ENCODE measurements at regions not wholly inside any gene's neighbourhood (a gene's known extent, or its start where the extent isn't known, plus 50 kb on each side); places are given as distances from the start of the nearest gene placed in this dataset.

DNA sequence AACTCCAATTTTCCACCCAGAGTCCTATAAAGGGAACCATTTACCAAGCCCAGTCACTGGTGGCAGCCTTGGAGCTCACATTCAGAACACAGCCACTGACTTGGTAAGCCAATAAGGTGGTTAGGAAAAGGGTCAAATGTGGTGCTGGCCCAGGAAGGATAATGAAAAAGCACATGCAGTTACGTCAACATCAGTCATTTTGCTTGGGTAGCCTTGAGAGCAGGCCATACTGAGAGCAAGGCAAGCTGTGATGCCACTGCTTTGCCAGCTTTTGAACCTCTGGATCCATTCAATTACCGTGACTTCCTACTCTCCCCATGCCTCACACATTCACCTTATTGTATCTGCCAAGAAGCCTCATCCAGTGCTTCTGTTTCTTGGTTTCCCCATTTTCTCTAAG, 253.6 kb downstream of the OPA1 start:
- intact Hi-C loops (cut with micrococcal nuclease; ENCODE audit: unreplicated experiment) = no loop called here
- H3K27ac Mint-ChIP-seq (ENCODE audit: unreplicated experiment) = peak overlapping the region; percentile 18
- peaks cover 28% of the 10 kb centered on the region for H3K36me3 Mint-ChIP-seq (ENCODE audit: insufficient read depth, unreplicated experiment)
- no TSS peak for BruUV-seq (replicated peaks)
- no peak overlapping the region for H3K4me3 Mint-ChIP-seq (ENCODE audit: low read depth, unreplicated experiment)
- peaks cover 3% of the 10 kb centered on the region for H3K9me3 Mint-ChIP-seq (ENCODE audit: low read depth, unreplicated experiment)
- CTCF ChIA-PET = interaction anchor here (1.2 to 3.6 kb wide), 3 partner anchors 25 to 288 kb away, joined by 3 to 28 read pairs (median 3); no protein-coding TSS in a partner anchor
- no peaks in the 10 kb centered on the region for H3K27me3 Mint-ChIP-seq (ENCODE audit: unreplicated experiment)
- DNase-seq = no peak
- H3K4me1 Mint-ChIP-seq (ENCODE audit: low read depth, unreplicated experiment) = peaks cover 77% of the 10 kb centered on the region
- TF ChIP-seq, protein P1, sequence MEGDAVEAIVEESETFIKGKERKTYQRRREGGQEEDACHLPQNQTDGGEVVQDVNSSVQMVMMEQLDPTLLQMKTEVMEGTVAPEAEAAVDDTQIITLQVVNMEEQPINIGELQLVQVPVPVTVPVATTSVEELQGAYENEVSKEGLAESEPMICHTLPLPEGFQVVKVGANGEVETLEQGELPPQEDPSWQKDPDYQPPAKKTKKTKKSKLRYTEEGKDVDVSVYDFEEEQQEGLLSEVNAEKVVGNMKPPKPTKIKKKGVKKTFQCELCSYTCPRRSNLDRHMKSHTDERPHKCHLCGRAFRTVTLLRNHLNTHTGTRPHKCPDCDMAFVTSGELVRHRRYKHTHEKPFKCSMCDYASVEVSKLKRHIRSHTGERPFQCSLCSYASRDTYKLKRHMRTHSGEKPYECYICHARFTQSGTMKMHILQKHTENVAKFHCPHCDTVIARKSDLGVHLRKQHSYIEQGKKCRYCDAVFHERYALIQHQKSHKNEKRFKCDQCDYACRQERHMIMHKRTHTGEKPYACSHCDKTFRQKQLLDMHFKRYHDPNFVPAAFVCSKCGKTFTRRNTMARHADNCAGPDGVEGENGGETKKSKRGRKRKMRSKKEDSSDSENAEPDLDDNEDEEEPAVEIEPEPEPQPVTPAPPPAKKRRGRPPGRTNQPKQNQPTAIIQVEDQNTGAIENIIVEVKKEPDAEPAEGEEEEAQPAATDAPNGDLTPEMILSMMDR (IDR thresholded peaks at IDR 0.05; ENCODE audit: unreplicated experiment) = no peak

DNA sequence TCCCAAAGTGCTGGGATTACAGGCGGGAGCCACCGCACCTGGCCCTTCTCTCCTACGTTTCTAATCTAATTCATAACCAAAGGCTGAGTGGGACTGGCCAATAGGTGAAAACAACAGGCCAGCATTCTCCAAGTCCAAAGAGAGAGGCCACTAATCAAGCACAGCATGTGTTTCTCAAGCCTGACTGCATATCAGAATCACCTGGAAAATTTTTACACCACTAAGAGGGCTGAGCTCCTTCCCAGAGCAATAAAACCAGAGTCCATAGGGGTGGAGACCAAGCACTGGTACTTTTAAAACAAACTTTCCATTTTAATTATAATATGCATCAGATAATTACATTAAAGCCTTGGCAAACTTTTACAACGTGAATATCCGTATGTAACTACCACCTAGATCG, 254.4 kb downstream of the OPA1 start:
- Mint-ChIP-seq H3K9me3 (ENCODE audit: low read depth, unreplicated experiment) (peaks cover 3% of the 10 kb centered on the region), H3K4me3 (ENCODE audit: low read depth, unreplicated experiment) (no peak overlapping the region), H3K27me3 (ENCODE audit: unreplicated experiment) (no peaks in the 10 kb centered on the region), H3K4me1 (ENCODE audit: low read depth, unreplicated experiment) (peaks cover 77% of the 10 kb centered on the region), H3K36me3 (ENCODE audit: insufficient read depth, unreplicated experiment) (peaks cover 22% of the 10 kb centered on the region), H3K27ac (ENCODE audit: unreplicated experiment) (peak overlapping the region; percentile 2)
- DNase-seq = no peak
- intact Hi-C loops (cut with micrococcal nuclease; ENCODE audit: unreplicated experiment) = no loop called here
- TF ChIP-seq, protein P1 (IDR thresholded peaks at IDR 0.05; ENCODE audit: unreplicated experiment) = no peak
- no TSS peak for BruUV-seq (replicated peaks)
- CTCF ChIA-PET = interaction anchor here (0.6 to 1.2 kb wide), 4 partner anchors 14 to 708 kb away, joined by 3 to 5 read pairs (median 4); no protein-coding TSS in a partner anchor

DNA sequence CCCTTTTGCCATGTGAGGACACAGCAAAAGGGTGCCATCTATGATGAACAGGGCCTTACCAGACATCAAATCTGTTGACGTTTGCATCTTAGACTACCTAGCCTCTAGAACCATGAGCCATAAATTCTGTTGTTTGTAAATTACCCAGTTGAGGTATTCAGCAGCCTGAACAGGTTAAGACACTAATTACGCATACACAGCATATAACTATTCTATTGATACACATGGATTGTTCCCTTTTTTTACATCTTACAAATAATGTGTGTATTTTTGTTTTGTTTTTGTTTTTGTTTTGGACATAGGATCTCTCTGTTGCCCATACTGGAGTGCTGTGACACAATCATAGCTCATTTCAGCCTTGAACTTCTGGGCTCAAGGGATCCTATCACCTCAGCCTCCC, 255.5 kb downstream of the OPA1 start:
- no TSS peak for BruUV-seq (replicated peaks)

DNA sequence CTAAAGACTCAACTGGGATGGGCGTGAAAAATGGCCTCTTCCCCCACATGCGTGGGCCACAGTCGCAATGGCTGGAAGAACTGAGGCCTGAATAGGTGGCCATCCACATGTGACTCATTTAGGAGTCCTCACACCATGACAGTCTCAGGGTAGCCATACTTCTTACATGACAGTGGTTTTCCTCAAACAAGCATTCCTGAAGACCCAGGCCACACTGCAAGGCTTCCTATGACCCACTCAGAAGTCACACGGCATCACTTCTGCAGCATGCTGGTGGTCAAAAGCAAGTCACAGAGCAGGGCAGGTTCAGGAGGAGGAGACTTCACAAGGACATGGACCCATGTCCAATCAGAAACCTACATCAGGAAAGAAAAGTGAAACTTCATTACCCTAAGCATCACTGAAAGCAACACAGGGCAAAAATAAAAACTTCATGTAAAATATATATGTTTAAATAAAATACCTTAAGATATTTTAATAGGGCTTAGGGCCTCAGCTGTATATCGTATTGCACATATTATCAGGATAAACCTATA, 257.1 kb downstream of the OPA1 start:
- intact Hi-C loops (cut with micrococcal nuclease; ENCODE audit: unreplicated experiment) = loop anchor here (5.0 kb wide), 1 partner anchor 157 kb away; no protein-coding TSS in a partner anchor
- no peaks in the 10 kb centered on the region for H3K36me3 Mint-ChIP-seq (ENCODE audit: insufficient read depth, unreplicated experiment)
- no peak overlapping the region for H3K4me3 Mint-ChIP-seq (ENCODE audit: low read depth, unreplicated experiment)
- peaks cover 3% of the 10 kb centered on the region for H3K9me3 Mint-ChIP-seq (ENCODE audit: low read depth, unreplicated experiment)
- no peak for DNase-seq
- H3K27me3 Mint-ChIP-seq (ENCODE audit: unreplicated experiment) = no peaks in the 10 kb centered on the region
- CTCF ChIA-PET = no interaction called here
- H3K4me1 Mint-ChIP-seq (ENCODE audit: low read depth, unreplicated experiment) = peaks cover 78% of the 10 kb centered on the region
- H3K27ac Mint-ChIP-seq (ENCODE audit: unreplicated experiment) = no peak overlapping the region
- TF ChIP-seq, protein P1 (IDR thresholded peaks at IDR 0.05; ENCODE audit: unreplicated experiment) = no peak
- no TSS peak for BruUV-seq (replicated peaks)

More for the DNA sequence above, 255.5 kb downstream of the OPA1 start:
- H3K27me3 Mint-ChIP-seq (ENCODE audit: unreplicated experiment) = no peaks in the 10 kb centered on the region
- H3K4me1 Mint-ChIP-seq (ENCODE audit: low read depth, unreplicated experiment) = peaks cover 77% of the 10 kb centered on the region
- H3K27ac Mint-ChIP-seq (ENCODE audit: unreplicated experiment) = peak overlapping the region; percentile 2
- DNase-seq = no peak
- CTCF ChIA-PET = no interaction called here
- no peak overlapping the region for H3K4me3 Mint-ChIP-seq (ENCODE audit: low read depth, unreplicated experiment)
- H3K9me3 Mint-ChIP-seq (ENCODE audit: low read depth, unreplicated experiment) = peaks cover 3% of the 10 kb centered on the region
- peaks cover 10% of the 10 kb centered on the region for H3K36me3 Mint-ChIP-seq (ENCODE audit: insufficient read depth, unreplicated experiment)
- intact Hi-C loops (cut with micrococcal nuclease; ENCODE audit: unreplicated experiment) = no loop called here
- TF ChIP-seq, protein P1 (IDR thresholded peaks at IDR 0.05; ENCODE audit: unreplicated experiment) = no peak

Data from Calu3 (cell line).